GM10248 (cell line): ENCODE measurements at regions not wholly inside any gene's neighbourhood (a gene's known extent, or its start where the extent isn't known, plus 50 kb on each side); places are given as distances from the start of the nearest gene placed in this dataset.

ENCODE experiments used
- CTCF ChIA-PET: fragments of 300-600 bp; sonication (Branson Sonifier 250); formaldehyde crosslinking; extraction: SDS; loops from one replicate; lab custom pipeline; 2021; ENCODE audit warnings: antibody characterized with exemption; lab: Yijun Ruan, JAX
- POLR2A ChIA-PET: fragments of 350-650 bp; sonication (Branson Sonifier 250); formaldehyde crosslinking; extraction: SDS; loops from one replicate; lab custom pipeline; 2020; ENCODE audit warnings: antibody characterized with exemption; lab: Yijun Ruan, JAX
- DNase-seq: peaks from one replicate; pipeline ENCODE4 v3.0.0; 2012; ENCODE audit errors: extremely low spot score
- CTCF ChIP-seq: IDR thresholded peaks from 2 replicates; pipeline ENCODE4 v1.5.1; 2012; ENCODE audit warnings: mild to moderate bottlenecking, low read depth; ENCODE audit errors: extremely low read depth, missing control alignments, control extremely low read depth

- CTCF ChIA-PET, result interaction anchor here (1.4 kb wide), 1 partner anchor 35 kb away, joined by 4 read pairs; no protein-coding TSS in a partner anchor
- POLR2A ChIA-PET, result interaction anchor here (0.5 kb wide), 1 partner anchor 485 kb away, joined by 3 read pairs; no protein-coding TSS in a partner anchor
These were observed 51.5 kb upstream of the EPB41L1 start for GRCh38 chr20:36102809-36103596.

GRCh38 chr20:36104244-36104643 lies 50.3 kb upstream of the EPB41L1 start:
- DNase-seq, result no peak
- ChIA-PET POLR2A (no interaction called here), CTCF (interaction anchor here (1.2 kb wide), 1 partner anchor 34 kb away, joined by 3 read pairs; no protein-coding TSS in a partner anchor)
- no peak for TF ChIP-seq CTCF

More at GRCh38 chr20:36102809-36103596, 51.5 kb upstream of the EPB41L1 start:
- no peak for DNase-seq
- no peak for TF ChIP-seq CTCF
